ENCODE measurements at regions not wholly inside any gene's neighbourhood (a gene's known extent, or its start where the extent isn't known, plus 50 kb on each side); places are given as distances from the start of the nearest gene placed in this dataset.

- no peak for DNase-seq
These were observed 161.2 kb upstream of the C1orf87 start for GRCh38 chr1:60234776-60235175.

DNA sequence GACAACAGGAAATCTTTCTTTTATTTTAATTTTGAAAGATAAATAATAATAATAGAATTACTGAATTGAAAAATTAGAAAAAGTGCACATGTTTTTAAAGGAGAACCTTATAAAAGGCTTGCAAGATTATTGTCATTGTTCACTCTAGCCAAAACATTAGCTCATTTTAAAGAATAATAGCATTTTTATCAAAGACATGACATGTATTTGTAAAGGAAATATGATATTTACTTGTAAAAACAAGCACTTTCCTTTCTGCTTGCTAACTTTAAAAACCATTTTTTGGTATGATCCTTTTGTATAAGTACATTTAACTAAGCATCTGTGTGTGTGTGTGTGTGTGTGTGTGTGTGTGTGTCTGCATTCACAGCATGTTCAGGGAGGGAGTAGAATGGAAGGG lies 156.3 kb upstream of the C1orf87 start:
- DNase-seq: no peak

GRCh38 chr1:60228041-60228491 lies 154.5 kb upstream of the C1orf87 start:
- no peak for DNase-seq

DNA sequence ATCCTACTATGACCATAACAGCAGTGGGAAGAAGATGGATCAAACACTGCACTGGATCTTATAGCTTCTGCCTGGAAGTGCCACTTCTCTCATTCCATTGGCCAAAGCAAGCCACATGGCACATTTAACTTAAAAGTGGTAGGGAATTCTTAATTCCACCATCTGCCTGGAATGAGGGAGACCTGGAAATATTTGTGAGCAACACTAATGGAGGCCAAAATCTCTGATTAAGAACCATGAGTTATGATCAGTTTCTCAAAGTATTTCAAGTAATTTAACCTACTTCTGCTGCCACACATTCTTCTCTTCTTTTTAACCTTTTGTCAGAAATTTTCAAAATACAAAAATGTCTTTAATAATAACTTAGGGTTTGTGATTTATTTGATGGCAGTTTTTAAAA lies 154.0 kb upstream of the C1orf87 start:
- no peak for DNase-seq

GRCh38 chr1:60225486-60225885 lies 151.9 kb upstream of the C1orf87 start:
- DNase-seq: no peak

GRCh38 chr1:60224523-60224922 lies 151.0 kb upstream of the C1orf87 start:
- no peak for DNase-seq

DNA sequence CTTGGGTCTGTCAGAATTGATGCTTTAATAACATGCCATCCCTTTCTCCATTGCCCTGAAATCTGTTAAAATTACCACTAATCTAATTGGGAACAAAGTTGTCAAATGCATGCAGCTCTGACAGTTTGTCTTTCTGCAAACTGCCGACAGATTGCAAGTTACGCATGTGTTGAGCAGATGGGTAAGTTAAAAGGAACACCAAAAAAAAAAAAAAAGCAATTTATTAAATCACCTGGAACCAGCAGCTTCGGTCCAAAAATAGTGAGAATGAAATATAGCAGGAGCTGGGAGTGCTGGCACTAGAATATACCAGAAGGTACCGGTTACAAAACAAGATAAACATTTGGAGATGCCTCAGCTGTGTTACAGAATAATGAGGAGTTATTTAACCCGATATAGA lies 149.6 kb upstream of the C1orf87 start:
- no peak for DNase-seq

DNA sequence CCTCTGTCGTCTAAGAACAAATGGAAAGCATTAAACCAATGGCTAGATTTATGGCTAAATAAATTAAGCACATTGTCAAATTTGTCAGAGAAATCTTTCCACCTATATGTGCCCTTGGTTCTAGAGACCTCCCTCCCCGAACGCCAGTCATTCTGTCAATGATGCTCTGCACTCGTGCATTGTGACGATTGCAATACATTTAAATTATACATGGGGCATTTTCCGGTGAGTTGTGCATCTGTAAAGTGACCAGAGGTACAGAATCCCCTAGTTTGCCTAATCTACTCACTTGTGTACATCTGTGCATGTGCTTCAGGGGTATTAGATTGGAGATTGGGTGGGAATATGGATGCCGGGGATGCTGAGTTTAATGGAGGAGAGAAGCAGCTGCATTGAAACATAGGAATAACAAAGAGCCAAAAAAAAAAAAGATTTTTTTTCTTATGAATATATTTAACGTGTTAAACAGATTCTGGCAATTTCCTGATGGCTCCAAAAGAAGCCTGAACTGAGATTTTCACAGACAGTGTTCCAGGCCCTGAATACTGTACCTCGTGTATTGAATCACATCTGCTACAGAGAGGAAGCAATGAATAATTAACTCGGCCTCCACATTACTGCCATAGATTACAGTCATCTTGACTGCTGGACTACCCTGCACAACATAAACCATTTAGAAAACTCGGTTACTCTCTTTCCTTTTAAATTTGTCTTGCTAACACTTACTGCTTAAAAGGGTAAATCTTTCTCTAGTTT lies 149.0 kb upstream of the C1orf87 start:
- no peak for DNase-seq

GRCh38 chr1:60213253-60213652 lies 139.7 kb upstream of the C1orf87 start:
- DNase-seq: no peak

DNA sequence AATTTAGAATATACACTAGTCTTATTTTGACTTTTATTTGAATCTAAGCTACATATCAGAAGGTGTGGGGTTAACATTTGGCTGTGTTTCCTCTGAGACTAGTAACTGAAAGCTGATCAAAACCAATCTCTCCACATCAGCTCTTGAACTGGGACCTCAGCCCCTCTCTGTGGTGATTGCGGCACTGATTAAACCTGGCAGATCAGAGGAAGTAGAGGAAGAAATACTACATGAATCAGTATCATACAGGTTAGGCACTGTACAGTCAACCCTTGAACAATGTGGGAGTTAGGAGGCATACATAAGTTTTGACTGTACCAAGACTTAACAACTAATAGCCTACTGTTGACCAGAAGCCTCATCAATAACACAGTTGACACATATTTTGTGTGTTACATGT lies 122.5 kb upstream of the C1orf87 start:
- no peak for DNase-seq

- no peak for DNase-seq
These were observed 112.1 kb upstream of the C1orf87 start for GRCh38 chr1:60185684-60186083.

- DNase-seq: no peak
These were observed 111.0 kb upstream of the C1orf87 start for GRCh38 chr1:60184521-60184920.

GRCh38 chr1:60173729-60174505 lies 100.3 kb upstream of the C1orf87 start:
- DNase-seq: no peak

DNA sequence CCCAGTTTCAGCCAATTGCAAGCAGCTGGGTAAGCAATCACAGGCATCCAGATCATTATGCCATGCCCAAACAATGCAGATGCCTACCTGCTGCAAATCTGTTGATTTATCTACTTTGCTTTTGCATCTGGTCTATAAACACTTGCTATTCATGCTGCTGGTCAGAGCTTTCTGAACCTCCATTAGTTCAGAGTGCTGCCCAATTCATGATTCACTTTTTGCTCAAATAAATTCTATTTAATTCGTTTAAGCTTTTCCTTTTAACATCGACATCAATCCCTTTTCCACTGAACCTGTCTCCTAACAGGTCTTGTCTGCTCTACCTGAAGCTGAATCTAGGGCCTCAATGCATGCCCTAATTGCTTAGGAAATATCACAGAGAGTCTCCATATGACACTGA lies 99.4 kb upstream of the C1orf87 start:
- DNase-seq: no peak

DNA sequence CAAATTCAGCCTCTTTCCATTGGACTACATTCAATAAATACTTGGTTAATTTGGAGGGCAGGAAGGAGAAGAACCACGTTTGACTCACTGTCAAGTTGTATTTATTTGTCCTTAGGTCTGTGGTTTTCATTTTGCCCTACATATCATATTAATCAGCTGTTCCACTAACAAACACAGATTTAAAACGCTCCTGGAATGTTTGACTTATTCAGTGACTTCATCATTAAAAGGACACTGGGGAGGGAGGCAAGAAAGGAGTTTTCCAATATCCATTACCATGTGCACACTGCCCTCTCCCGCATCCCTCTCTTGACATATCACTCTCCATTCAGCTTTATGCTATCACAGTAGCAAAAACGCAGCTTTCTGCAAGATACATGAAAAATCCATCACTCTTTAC lies 98.2 kb upstream of the C1orf87 start:
- DNase-seq: no peak

- DNase-seq: no peak
These were observed 97.1 kb upstream of the C1orf87 start for GRCh38 chr1:60170709-60171108.

DNA sequence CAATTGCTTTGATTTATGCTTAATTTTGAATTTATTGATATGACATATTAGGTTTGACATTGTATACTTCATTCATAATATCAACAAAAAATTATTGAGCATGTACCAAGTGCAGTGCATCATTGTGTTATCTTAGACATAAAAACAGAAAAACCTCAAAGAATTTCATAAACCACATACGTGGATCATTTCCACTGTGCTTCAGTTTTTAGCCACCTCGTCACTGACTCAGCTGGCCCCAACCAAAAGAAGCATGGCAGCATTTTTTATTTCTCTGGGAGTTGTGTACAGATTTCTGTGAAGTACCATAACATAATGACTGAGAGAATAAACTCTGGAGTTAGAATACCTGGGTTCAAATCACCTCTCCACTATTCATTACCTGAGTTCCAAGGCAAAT lies 95.6 kb upstream of the C1orf87 start:
- DNase-seq: no peak

DNA sequence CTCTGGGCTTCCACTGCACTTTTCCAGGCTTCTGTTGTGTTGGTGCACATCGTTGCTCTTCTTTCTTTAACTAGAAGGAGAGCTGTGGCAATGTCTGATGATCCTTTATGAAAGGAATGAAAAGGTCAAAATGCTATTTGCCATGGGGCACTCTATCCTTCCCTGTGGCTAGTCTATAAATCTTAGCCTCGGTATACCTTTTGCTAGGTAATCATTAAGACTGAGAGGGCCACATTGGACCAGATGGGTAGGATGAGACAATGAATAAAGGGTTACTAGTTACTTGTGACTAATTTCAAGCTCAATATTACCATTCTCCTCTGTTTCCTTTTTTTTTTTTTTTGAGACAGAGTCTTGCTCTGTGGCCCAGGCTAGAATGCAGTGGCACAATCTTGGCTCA lies 89.4 kb upstream of the C1orf87 start:
- no peak for DNase-seq

- DNase-seq: no peak
These were observed 86.6 kb upstream of the C1orf87 start for GRCh38 chr1:60160141-60160540.

GRCh38 chr1:60156371-60156770 lies 82.8 kb upstream of the C1orf87 start:
- DNase-seq: no peak

DNA sequence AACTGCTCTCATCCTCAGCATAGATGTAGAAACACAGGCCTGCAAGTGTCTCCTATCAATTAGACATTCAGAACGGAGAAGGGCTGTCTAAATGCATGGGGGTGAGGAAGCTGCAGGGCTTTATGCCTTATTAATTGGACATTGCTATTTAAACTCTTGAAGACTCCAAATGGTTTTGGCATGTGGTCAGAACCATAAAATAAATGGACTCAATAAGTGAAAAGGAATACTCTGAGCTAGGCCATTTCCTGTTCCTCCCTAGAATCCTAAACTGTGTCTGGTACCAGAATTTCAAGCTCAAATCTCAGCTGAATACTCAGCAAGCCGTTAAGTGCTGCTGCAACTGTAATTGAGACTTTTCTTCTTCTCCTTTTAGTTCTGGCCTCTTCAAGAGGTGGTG lies 80.4 kb upstream of the C1orf87 start:
- DNase-seq: no peak

GRCh38 chr1:60152891-60153290 lies 79.3 kb upstream of the C1orf87 start:
- no peak for DNase-seq

- DNase-seq: no peak
These were observed 77.7 kb upstream of the C1orf87 start for GRCh38 chr1:60151311-60151710.

GRCh38 chr1:60149251-60149650 lies 75.7 kb upstream of the C1orf87 start:
- no peak for DNase-seq

GRCh38 chr1:60146884-60147283 lies 73.3 kb upstream of the C1orf87 start:
- DNase-seq: no peak

Measured in activated CD4-positive, alpha-beta T cell treated with anti-CD3 and anti-CD28 coated beads, Interleukin-2, amount 50 U/mL, for 1 hour (primary cell).